Nephron (organoid): ENCODE measurements at regions not wholly inside any gene's neighbourhood (a gene's known extent, or its start where the extent isn't known, plus 50 kb on each side); places are given as distances from the start of the nearest gene placed in this dataset.

Experiments used
- H3K27ac Mint-ChIP-seq, 3 experiments: 2 replicates each; pipeline ENCODE4 v1.8.0; 2020; ENCODE audit warnings: mixed read lengths in 3 of 3, mild to moderate bottlenecking in 2 of 3, moderate library complexity in 1 of 3
- H3K27me3 Mint-ChIP-seq: 2 replicates; pipeline ENCODE4 v1.8.0; 2021; ENCODE audit warnings: low read depth, mild to moderate bottlenecking, moderate library complexity, mixed read lengths
- H3K36me3 Mint-ChIP-seq: 2 replicates; pipeline ENCODE4 v1.8.0; 2020; ENCODE audit warnings: low read depth, mixed read lengths
- H3K4me1 Mint-ChIP-seq: 2 replicates; pipeline ENCODE4 v1.8.0; 2020; ENCODE audit warnings: mixed read lengths
- H3K4me3 Mint-ChIP-seq, 3 experiments: 2 replicates each; pipeline ENCODE4 v1.8.0; 2020; ENCODE audit warnings: mild to moderate bottlenecking in 3 of 3, mixed read lengths in 3 of 3, moderate library complexity in 2 of 3
- H3K9me3 Mint-ChIP-seq: 2 replicates; pipeline ENCODE4 v1.8.0; 2020; ENCODE audit warnings: mixed read lengths
- TF ChIP-seq, protein P1 (sequence below), 3 experiments: fragments of 200-600 bp; sonication (generic); IDR thresholded peaks; one replicate each; pipeline ENCODE4 v1.5.0; 2021; ENCODE audit warnings: antibody characterized with exemption in 3 of 3; ENCODE audit not compliant: unreplicated experiment in 3 of 3

DNA sequence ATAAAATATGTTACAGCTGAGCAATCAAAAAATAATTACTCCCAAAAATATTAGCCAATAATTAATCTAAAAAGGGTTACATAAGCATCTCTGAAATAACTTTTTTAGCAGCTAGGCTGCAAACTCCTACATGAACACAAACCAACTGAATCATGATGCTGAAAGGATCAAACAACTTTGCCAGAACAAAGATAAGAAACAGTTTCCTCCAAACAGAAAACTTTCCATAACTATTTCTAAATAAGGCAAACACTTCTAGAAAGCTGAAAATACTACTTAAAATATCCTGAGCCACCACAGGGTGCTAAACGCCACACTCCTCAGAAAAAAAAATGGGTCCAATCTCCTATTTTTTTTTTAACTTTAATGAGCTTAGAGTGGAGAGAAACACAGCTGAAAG is 68.6 kb upstream of the ARHGAP32 start:
- Mint-ChIP-seq H3K4me3 (no peak overlapping the region), H3K36me3 (peaks cover 22% of the 10 kb centered on the region), H3K9me3 (no peaks in the 10 kb centered on the region), H3K4me1 (peaks cover 45% of the 10 kb centered on the region), H3K27me3 (no peaks in the 10 kb centered on the region), H3K27ac (peak overlapping the region; percentile 17 to 64 (median 39))
- TF ChIP-seq, protein P1, sequence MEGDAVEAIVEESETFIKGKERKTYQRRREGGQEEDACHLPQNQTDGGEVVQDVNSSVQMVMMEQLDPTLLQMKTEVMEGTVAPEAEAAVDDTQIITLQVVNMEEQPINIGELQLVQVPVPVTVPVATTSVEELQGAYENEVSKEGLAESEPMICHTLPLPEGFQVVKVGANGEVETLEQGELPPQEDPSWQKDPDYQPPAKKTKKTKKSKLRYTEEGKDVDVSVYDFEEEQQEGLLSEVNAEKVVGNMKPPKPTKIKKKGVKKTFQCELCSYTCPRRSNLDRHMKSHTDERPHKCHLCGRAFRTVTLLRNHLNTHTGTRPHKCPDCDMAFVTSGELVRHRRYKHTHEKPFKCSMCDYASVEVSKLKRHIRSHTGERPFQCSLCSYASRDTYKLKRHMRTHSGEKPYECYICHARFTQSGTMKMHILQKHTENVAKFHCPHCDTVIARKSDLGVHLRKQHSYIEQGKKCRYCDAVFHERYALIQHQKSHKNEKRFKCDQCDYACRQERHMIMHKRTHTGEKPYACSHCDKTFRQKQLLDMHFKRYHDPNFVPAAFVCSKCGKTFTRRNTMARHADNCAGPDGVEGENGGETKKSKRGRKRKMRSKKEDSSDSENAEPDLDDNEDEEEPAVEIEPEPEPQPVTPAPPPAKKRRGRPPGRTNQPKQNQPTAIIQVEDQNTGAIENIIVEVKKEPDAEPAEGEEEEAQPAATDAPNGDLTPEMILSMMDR (IDR thresholded peaks at IDR 0.05; ENCODE audit: unreplicated experiment in 3 of 3): no peak

GRCh38 chr11:129259931-129260348 is 67.8 kb upstream of the ARHGAP32 start:
- H3K27ac Mint-ChIP-seq: peak overlapping the region in 2 of 3 experiments; percentile 24 to 42
- no peaks in the 10 kb centered on the region for H3K27me3 Mint-ChIP-seq
- H3K36me3 Mint-ChIP-seq: peaks cover 25% of the 10 kb centered on the region
- H3K4me3 Mint-ChIP-seq: no peak overlapping the region
- no peaks in the 10 kb centered on the region for H3K9me3 Mint-ChIP-seq
- TF ChIP-seq, protein P1 (IDR thresholded peaks at IDR 0.05; ENCODE audit: unreplicated experiment in 3 of 3): no peak
- H3K4me1 Mint-ChIP-seq: peaks cover 46% of the 10 kb centered on the region

DNA sequence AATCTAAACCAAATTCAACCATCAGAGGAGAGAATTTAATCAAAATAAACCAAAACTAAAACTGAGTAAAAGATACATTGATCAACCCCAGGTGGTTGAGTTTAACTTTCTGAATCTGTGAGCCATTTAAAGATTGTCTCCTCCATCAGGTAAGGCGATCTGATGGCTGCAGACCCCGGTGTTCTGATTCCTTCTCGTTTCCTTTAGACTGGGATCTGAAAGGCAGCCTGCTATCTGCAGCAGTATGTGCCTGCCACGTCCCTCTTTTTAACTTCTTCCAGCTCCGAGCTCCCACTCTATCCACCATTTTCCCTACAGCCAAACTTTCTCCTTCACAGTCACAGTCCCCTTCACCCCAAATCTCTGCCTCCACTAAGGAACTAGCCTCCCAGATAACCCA is 66.1 kb upstream of the ARHGAP32 start:
- Mint-ChIP-seq H3K27ac (peak overlapping the region in 1 of 3 experiments; percentile 41), H3K4me1 (peaks cover 48% of the 10 kb centered on the region), H3K9me3 (no peaks in the 10 kb centered on the region), H3K36me3 (peaks cover 10% of the 10 kb centered on the region), H3K4me3 (no peak overlapping the region), H3K27me3 (no peaks in the 10 kb centered on the region)
- TF ChIP-seq, protein P1 (IDR thresholded peaks at IDR 0.05; ENCODE audit: unreplicated experiment in 3 of 3): no peak

- H3K4me1 Mint-ChIP-seq: peaks cover 53% of the 10 kb centered on the region
- no peak overlapping the region for H3K27ac Mint-ChIP-seq
- H3K27me3 Mint-ChIP-seq: no peaks in the 10 kb centered on the region
- no peaks in the 10 kb centered on the region for H3K9me3 Mint-ChIP-seq
- TF ChIP-seq, protein P1 (IDR thresholded peaks at IDR 0.05; ENCODE audit: unreplicated experiment in 3 of 3): no peak
- H3K36me3 Mint-ChIP-seq: peaks cover 5% of the 10 kb centered on the region
- H3K4me3 Mint-ChIP-seq: no peak overlapping the region
These were observed 65.4 kb upstream of the ARHGAP32 start for GRCh38 chr11:129257512-129257911.

- H3K36me3 Mint-ChIP-seq: peaks cover 9% of the 10 kb centered on the region
- H3K4me1 Mint-ChIP-seq: peaks cover 41% of the 10 kb centered on the region
- TF ChIP-seq, protein P1 (IDR thresholded peaks at IDR 0.05; ENCODE audit: unreplicated experiment in 3 of 3): no peak
- no peak overlapping the region for H3K4me3 Mint-ChIP-seq
- peak overlapping the region in 2 of 3 experiments; percentile 21 to 29 for H3K27ac Mint-ChIP-seq
- no peaks in the 10 kb centered on the region for H3K27me3 Mint-ChIP-seq
- no peaks in the 10 kb centered on the region for H3K9me3 Mint-ChIP-seq
These were observed 60.5 kb upstream of the ARHGAP32 start for GRCh38 chr11:129252621-129253020.

DNA sequence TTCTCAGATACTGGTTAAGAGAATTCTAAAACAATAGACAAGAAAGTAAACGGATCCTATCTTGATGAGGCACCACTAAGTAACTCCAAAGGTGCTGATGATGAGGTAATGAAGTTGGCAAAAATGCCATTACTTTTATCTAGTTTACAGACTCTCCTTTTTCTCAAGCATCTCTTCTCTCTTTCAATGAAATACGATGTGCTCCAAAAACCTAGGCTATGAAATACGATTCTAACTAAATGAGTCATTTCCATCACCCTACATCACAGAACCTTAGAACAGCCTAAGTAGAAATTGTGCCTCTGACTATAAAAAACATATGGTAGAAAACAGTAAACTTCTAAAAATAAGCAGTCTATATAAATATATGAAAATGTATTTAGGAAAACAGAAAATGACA is 58.9 kb upstream of the ARHGAP32 start:
- peaks cover 50% of the 10 kb centered on the region for H3K4me1 Mint-ChIP-seq
- TF ChIP-seq, protein P1 (IDR thresholded peaks at IDR 0.05; ENCODE audit: unreplicated experiment in 3 of 3): no peak
- H3K27ac Mint-ChIP-seq: peak overlapping the region in 1 of 3 experiments; percentile 3
- H3K9me3 Mint-ChIP-seq: no peaks in the 10 kb centered on the region
- H3K4me3 Mint-ChIP-seq: no peak overlapping the region
- H3K36me3 Mint-ChIP-seq: peaks cover 9% of the 10 kb centered on the region
- H3K27me3 Mint-ChIP-seq: no peaks in the 10 kb centered on the region
